Keratinocyte (primary cell): ENCODE measurements at regions not wholly inside any gene's neighbourhood (a gene's known extent, or its start where the extent isn't known, plus 50 kb on each side); places are given as distances from the start of the nearest gene placed in this dataset.

Experiments used
- DNase-seq: peaks from one replicate; pipeline ENCODE4 v3.0.0-alpha.2; 2011; ENCODE audit warnings: low read depth, missing footprints, low spot score
- FAIRE-seq: peaks from 2 replicates; lab custom pipeline; 2011; peaks lifted over from hg19 to GRCh38; lab: Jason Lieb, UNC
- H2AFZ ChIP-seq: 2 replicates; pipeline ENCODE4 v1.6.0; 2012; ENCODE audit warnings: low read length, control low read depth, inconsistent platforms; ENCODE audit not compliant: control insufficient read depth
- H3K27ac ChIP-seq: 2 replicates; pipeline ENCODE4 v1.5.1; 2011; ENCODE audit warnings: low read length; ENCODE audit not compliant: control insufficient read depth, insufficient read depth
- H3K27me3 ChIP-seq: 3 replicates; pipeline ENCODE4 v1.6.0; 2011; ENCODE audit warnings: low read length; ENCODE audit not compliant: control insufficient read depth, insufficient read depth; ENCODE audit errors: extremely low read depth
- H3K36me3 ChIP-seq, 2 experiments: 2 replicates in 1 of 2; 3 replicates in 1 of 2; pipeline ENCODE4 v1.5.1; 2011; ENCODE audit warnings: low read length in 2 of 2, mild to moderate bottlenecking in 1 of 2; ENCODE audit not compliant: control insufficient read depth in 2 of 2, insufficient read depth in 2 of 2; ENCODE audit errors: extremely low read depth in 1 of 2
- H3K4me1 ChIP-seq: 3 replicates; pipeline ENCODE4 v1.5.1; 2011; ENCODE audit warnings: low read length; ENCODE audit not compliant: control insufficient read depth, insufficient read depth; ENCODE audit errors: extremely low read depth
- H3K4me2 ChIP-seq: 3 replicates; pipeline ENCODE4 v1.6.0; 2011; ENCODE audit warnings: low read depth, low read length; ENCODE audit not compliant: control insufficient read depth, insufficient read depth; ENCODE audit errors: extremely low read depth
- H3K4me3 ChIP-seq, 3 experiments: fragments of 200-600 bp in 1 of 3; sonication (generic) in 1 of 3; 2 replicates in 2 of 3; 3 replicates in 1 of 3; pipeline ENCODE4 v1.5.1; 2011 to 2016; ENCODE audit warnings: low read length in 3 of 3, mild to moderate bottlenecking in 3 of 3, control low read depth in 2 of 3, inconsistent platforms in 1 of 3, low read depth in 1 of 3, mixed read lengths in 1 of 3, mixed run types in 1 of 3, moderate library complexity in 1 of 3; ENCODE audit not compliant: control insufficient read depth in 2 of 3, insufficient read depth in 2 of 3; ENCODE audit errors: extremely low read depth in 1 of 3
- H3K79me2 ChIP-seq: 2 replicates; pipeline ENCODE4 v1.6.0; 2012; ENCODE audit warnings: low read length; ENCODE audit not compliant: control insufficient read depth, insufficient read depth
- H3K9ac ChIP-seq: 3 replicates; pipeline ENCODE4 v1.6.0; 2011; ENCODE audit warnings: low read length; ENCODE audit not compliant: control insufficient read depth, insufficient read depth; ENCODE audit errors: extremely low read depth
- H3K9me1 ChIP-seq: 3 replicates; pipeline ENCODE4 v1.6.0; 2011; ENCODE audit warnings: low read length; ENCODE audit not compliant: control insufficient read depth, insufficient read depth; ENCODE audit errors: extremely low read depth
- H3K9me3 ChIP-seq: 2 replicates; pipeline ENCODE4 v1.5.1; 2012; ENCODE audit warnings: low read depth, low read length; ENCODE audit not compliant: control insufficient read depth
- H4K20me1 ChIP-seq: 3 replicates; pipeline ENCODE4 v1.6.0; 2011; ENCODE audit warnings: low read length; ENCODE audit not compliant: control insufficient read depth, insufficient read depth; ENCODE audit errors: extremely low read depth
- CTCF ChIP-seq, 3 experiments: IDR thresholded peaks in 1 of 3; conservative IDR thresholded peaks in 1 of 3; optimal IDR thresholded peaks in 1 of 3; 2 replicates in 2 of 3; 3 replicates in 1 of 3; pipeline versions ENCODE3 to v1.5.1; 2011; ENCODE audit warnings: low read length in 3 of 3, mild to moderate bottlenecking in 3 of 3, moderate library complexity in 2 of 3, control low read depth in 1 of 3, inconsistent platforms in 1 of 3; ENCODE audit not compliant: insufficient read depth in 2 of 3; ENCODE audit errors: extremely low read depth in 1 of 3
- EZH2 ChIP-seq: IDR thresholded peaks from one replicate; pipeline ENCODE4 v1.6.1; 2012; ENCODE audit warnings: inconsistent platforms, mild to moderate bottlenecking, low read length, moderate library complexity
- dilution Hi-C: fragments of 300-500 bp; cut with MboI; formaldehyde crosslinking; loops from one replicate; pipeline ENCODE4 v1.7.0; 2020; ENCODE audit warnings: low sequenced_read_pairs; ENCODE audit not compliant: extremely low pct_ligation_motif_present

- H3K36me3 ChIP-seq: no peaks in the 10 kb centered on the region
These were observed 181.0 kb downstream of the GJA1 start for GRCh38 chr6:121616406-121616805.

GRCh38 chr6:121617388-121617787, 181.9 kb downstream of the GJA1 start:
- Histone ChIP-seq H4K20me1 (no peaks in the 10 kb centered on the region), H3K9me1 (no peaks in the 10 kb centered on the region), H3K9ac (no peak overlapping the region), H2AFZ (no peak overlapping the region), H3K79me2 (no peaks in the 10 kb centered on the region), H3K4me1 (peaks cover 6% of the 10 kb centered on the region), H3K27ac (no peak overlapping the region), H3K27me3 (no peaks in the 10 kb centered on the region), H3K9me3 (no peaks in the 10 kb centered on the region), H3K4me2 (no peak overlapping the region), H3K36me3 (no peaks in the 10 kb centered on the region), H3K4me3 (no peak overlapping the region)
- DNase-seq (no peak), FAIRE-seq (no peak)
- TF ChIP-seq CTCF (optimal IDR thresholded peaks at IDR 0.05 in 1 of 3, IDR thresholded peaks at IDR 0.05 in 1 of 3, conservative IDR thresholded peaks at IDR 0.05 in 1 of 3; ENCODE audit: extremely low read depth in 1 of 3, insufficient read depth in 2 of 3, low read length in 3 of 3) (no peak), EZH2 (no peak)
- dilution Hi-C loops: no loop called here

More at GRCh38 chr6:121616406-121616805, 181.0 kb downstream of the GJA1 start:
- H3K9me1 ChIP-seq: no peaks in the 10 kb centered on the region
- FAIRE-seq (no peak), DNase-seq (no peak)
- no peak overlapping the region for H2AFZ ChIP-seq
- no peak overlapping the region for H3K4me3 ChIP-seq
- no peak overlapping the region for H3K9ac ChIP-seq
- H3K4me1 ChIP-seq: peaks cover 6% of the 10 kb centered on the region
- dilution Hi-C loops: no loop called here
- no peaks in the 10 kb centered on the region for H3K79me2 ChIP-seq
- H3K9me3 ChIP-seq: no peaks in the 10 kb centered on the region
- TF ChIP-seq EZH2: no peak
- TF ChIP-seq CTCF (optimal IDR thresholded peaks at IDR 0.05 in 1 of 3, IDR thresholded peaks at IDR 0.05 in 1 of 3, conservative IDR thresholded peaks at IDR 0.05 in 1 of 3; ENCODE audit: extremely low read depth in 1 of 3, insufficient read depth in 2 of 3, low read length in 3 of 3): no peak
- no peaks in the 10 kb centered on the region for H4K20me1 ChIP-seq
- H3K27me3 ChIP-seq: no peaks in the 10 kb centered on the region
- H3K4me2 ChIP-seq: no peak overlapping the region
- no peak overlapping the region for H3K27ac ChIP-seq
